HEK293 (cell line): ENCODE measurements at regions not wholly inside any gene's neighbourhood (a gene's known extent, or its start where the extent isn't known, plus 50 kb on each side); places are given as distances from the start of the nearest gene placed in this dataset.

Source experiments
- CTCF ChIA-PET: fragments of 350-600 bp; formaldehyde crosslinking; extraction: SDS; loops from one replicate; lab custom pipeline; 2021; ENCODE audit warnings: antibody characterized with exemption; lab: Yijun Ruan, JAX
- POLR2A ChIA-PET: fragments of 300-600 bp; formaldehyde crosslinking; extraction: SDS; loops from one replicate; lab custom pipeline; 2020; ENCODE audit warnings: antibody characterized with exemption, inconsistent platforms; lab: Yijun Ruan, JAX
- H3K27ac ChIP-seq: fragments of 200-500 bp; sonication (Bioruptor generic); 2 replicates; pipeline ENCODE4 v1.5.1; 2014; ENCODE audit warnings: low read depth, low read length, control low read depth, inconsistent platforms; ENCODE audit errors: extremely low read depth
- H3K36me3 ChIP-seq, 2 experiments: fragments of 200-500 bp in 1 of 2; sonication (Bioruptor generic) in 1 of 2; 1 replicate in 1 of 2; 2 replicates in 1 of 2; pipeline ENCODE4 v1.5.1; 2014 to 2017; ENCODE audit warnings: inconsistent platforms in 2 of 2, low read length in 2 of 2; ENCODE audit not compliant: control insufficient read depth in 2 of 2, insufficient read depth in 1 of 2
- H3K4me1 ChIP-seq: fragments of 200-500 bp; sonication (Bioruptor generic); 2 replicates; pipeline ENCODE4 v1.5.1; 2014; ENCODE audit warnings: mild to moderate bottlenecking, low read length, inconsistent platforms; ENCODE audit not compliant: control insufficient read depth, insufficient read depth
- H3K4me3 ChIP-seq: 2 replicates; pipeline ENCODE4 v1.5.1; 2011; ENCODE audit warnings: low read depth, mild to moderate bottlenecking, control low read depth, low read length, moderate library complexity
- H3K9me3 ChIP-seq: fragments of 200-500 bp; sonication (Bioruptor generic); 2 replicates; pipeline ENCODE4 v1.5.1; 2014; ENCODE audit warnings: low read depth, low read length, inconsistent platforms; ENCODE audit not compliant: control insufficient read depth, insufficient read depth
- KLF10 ChIP-seq: fragments of 450-650 bp; IDR thresholded peaks from 2 replicates; pipeline ENCODE4 v1.5.1; 2018; ENCODE audit warnings: missing biosample characterization, mild to moderate bottlenecking, missing genetic modification characterization
- KLF9 ChIP-seq: fragments of 450-650 bp; formaldehyde crosslinking; IDR thresholded peaks from 2 replicates; pipeline ENCODE4 v1.5.1; 2016; ENCODE audit warnings: missing biosample characterization, missing genetic modification characterization, low read depth
- ZNF10 ChIP-seq: fragments of 450-650 bp; formaldehyde crosslinking; IDR thresholded peaks from 2 replicates; pipeline ENCODE4 v1.5.1; 2017; ENCODE audit warnings: missing biosample characterization, missing genetic modification characterization
- ZNF146 ChIP-seq: fragments of 450-650 bp; formaldehyde crosslinking; IDR thresholded peaks from 2 replicates; pipeline ENCODE4 v1.5.1; 2016; ENCODE audit warnings: missing biosample characterization, missing genetic modification characterization
- ZNF501 ChIP-seq: fragments of 450-650 bp; formaldehyde crosslinking; IDR thresholded peaks from 2 replicates; pipeline ENCODE4 v1.5.1; 2016; ENCODE audit warnings: missing biosample characterization, missing genetic modification characterization
- ZNF624 ChIP-seq: fragments of 450-650 bp; formaldehyde crosslinking; IDR thresholded peaks from 2 replicates; pipeline ENCODE4 v1.5.1; 2017; ENCODE audit warnings: missing biosample characterization, missing genetic modification characterization
- ZNF830 ChIP-seq: fragments of 450-650 bp; IDR thresholded peaks from 2 replicates; pipeline ENCODE4 v1.5.0; 2018; ENCODE audit warnings: missing biosample characterization, missing genetic modification characterization, low read depth, mild to moderate bottlenecking, moderate library complexity
- ZSCAN23 ChIP-seq: fragments of 450-650 bp; formaldehyde crosslinking; IDR thresholded peaks from 2 replicates; pipeline ENCODE4 v1.5.1; 2016; ENCODE audit warnings: missing biosample characterization, missing genetic modification characterization
- TF ChIP-seq, protein P1 (sequence below): fragments of 450-650 bp; formaldehyde crosslinking; IDR thresholded peaks from 2 replicates; pipeline ENCODE4 v1.5.1; 2016; ENCODE audit warnings: missing biosample characterization, missing genetic modification characterization
- TF ChIP-seq, protein P2 (sequence below): fragments of 450-650 bp; formaldehyde crosslinking; IDR thresholded peaks from 2 replicates; pipeline ENCODE4 v1.5.1; 2017; ENCODE audit warnings: missing biosample characterization, missing genetic modification characterization
- TF ChIP-seq, protein P3 (sequence below): fragments of 450-650 bp; formaldehyde crosslinking; IDR thresholded peaks from 2 replicates; pipeline ENCODE4 v1.5.1; 2016; ENCODE audit warnings: missing biosample characterization, missing genetic modification characterization, low read depth
- TF ChIP-seq, protein P4 (sequence below): fragments of 450-650 bp; IDR thresholded peaks from 2 replicates; pipeline ENCODE4 v1.5.1; 2018; ENCODE audit warnings: missing biosample characterization, missing genetic modification characterization
- TF ChIP-seq, protein P5 (sequence below): fragments of 450-650 bp; formaldehyde crosslinking; IDR thresholded peaks from 2 replicates; pipeline ENCODE4 v1.5.1; 2016; ENCODE audit warnings: missing biosample characterization, missing genetic modification characterization
- TF ChIP-seq, protein P6 (sequence below): fragments of 450-650 bp; formaldehyde crosslinking; IDR thresholded peaks from 2 replicates; pipeline ENCODE4 v1.5.1; 2016; ENCODE audit warnings: missing biosample characterization, missing genetic modification characterization

DNA sequence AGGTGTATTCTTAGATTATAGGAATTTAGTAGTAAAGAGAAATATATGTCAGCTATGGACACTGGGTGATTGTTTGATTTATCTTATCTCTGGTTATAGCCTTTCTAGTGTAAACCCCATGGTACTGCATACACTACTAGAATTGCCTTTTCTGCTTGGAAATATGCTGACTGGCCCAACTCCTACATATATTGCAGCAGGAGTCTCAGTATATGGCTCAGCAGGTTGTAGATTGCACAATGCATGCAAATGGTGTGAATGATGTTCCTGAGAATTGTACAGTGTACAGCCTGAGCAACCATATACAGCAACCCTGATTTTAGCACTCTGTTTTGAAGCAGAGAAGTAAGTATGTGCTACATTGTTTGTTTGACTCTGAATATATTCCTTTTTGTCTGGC lies 153.4 kb upstream of the NPY start:
- TF ChIP-seq, protein P1, sequence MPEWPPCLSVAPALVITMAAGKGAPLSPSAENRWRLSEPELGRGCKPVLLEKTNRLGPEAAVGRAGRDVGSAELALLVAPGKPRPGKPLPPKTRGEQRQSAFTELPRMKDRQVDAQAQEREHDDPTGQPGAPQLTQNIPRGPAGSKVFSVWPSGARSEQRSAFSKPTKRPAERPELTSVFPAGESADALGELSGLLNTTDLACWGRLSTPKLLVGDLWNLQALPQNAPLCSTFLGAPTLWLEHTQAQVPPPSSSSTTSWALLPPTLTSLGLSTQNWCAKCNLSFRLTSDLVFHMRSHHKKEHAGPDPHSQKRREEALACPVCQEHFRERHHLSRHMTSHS (tag by site-specific recombination) = no peak
- TF ChIP-seq, protein P2, sequence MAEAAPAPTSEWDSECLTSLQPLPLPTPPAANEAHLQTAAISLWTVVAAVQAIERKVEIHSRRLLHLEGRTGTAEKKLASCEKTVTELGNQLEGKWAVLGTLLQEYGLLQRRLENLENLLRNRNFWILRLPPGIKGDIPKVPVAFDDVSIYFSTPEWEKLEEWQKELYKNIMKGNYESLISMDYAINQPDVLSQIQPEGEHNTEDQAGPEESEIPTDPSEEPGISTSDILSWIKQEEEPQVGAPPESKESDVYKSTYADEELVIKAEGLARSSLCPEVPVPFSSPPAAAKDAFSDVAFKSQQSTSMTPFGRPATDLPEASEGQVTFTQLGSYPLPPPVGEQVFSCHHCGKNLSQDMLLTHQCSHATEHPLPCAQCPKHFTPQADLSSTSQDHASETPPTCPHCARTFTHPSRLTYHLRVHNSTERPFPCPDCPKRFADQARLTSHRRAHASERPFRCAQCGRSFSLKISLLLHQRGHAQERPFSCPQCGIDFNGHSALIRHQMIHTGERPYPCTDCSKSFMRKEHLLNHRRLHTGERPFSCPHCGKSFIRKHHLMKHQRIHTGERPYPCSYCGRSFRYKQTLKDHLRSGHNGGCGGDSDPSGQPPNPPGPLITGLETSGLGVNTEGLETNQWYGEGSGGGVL (tag by site-specific recombination) = no peak
- TF ChIP-seq, protein P3, sequence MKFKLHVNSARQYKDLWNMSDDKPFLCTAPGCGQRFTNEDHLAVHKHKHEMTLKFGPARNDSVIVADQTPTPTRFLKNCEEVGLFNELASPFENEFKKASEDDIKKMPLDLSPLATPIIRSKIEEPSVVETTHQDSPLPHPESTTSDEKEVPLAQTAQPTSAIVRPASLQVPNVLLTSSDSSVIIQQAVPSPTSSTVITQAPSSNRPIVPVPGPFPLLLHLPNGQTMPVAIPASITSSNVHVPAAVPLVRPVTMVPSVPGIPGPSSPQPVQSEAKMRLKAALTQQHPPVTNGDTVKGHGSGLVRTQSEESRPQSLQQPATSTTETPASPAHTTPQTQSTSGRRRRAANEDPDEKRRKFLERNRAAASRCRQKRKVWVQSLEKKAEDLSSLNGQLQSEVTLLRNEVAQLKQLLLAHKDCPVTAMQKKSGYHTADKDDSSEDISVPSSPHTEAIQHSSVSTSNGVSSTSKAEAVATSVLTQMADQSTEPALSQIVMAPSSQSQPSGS = no peak
- TF ChIP-seq ZNF146 (tag by site-specific recombination) (no peak), KLF9 (no peak), ZSCAN23 (tag by site-specific recombination) (no peak), ZNF10 (tag by site-specific recombination) (no peak), KLF10 (tag by site-specific recombination) (no peak), ZNF624 (tag by site-specific recombination) (no peak)

DNA sequence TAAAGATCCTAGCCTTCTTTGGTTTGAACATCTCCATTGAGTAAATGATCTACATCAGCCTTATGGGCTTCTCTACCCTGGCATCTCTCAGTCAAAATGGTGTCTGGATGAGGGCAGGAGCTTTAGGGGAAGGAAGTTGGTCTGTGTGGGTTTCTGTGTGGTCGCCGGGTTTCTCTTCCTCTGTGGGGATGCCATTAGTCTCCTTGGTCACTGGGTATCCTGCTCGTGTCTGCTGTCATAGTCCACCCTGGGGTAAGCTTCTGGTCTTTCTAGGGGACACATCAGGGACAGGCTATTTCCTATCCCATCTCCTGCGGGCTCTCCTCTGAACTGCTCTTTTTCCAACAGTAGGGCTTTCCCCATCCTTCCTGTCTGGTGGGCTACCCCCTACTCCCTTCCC lies 150.3 kb upstream of the NPY start:
- POLR2A ChIA-PET = no interaction called here
- CTCF ChIA-PET = no interaction called here
- no peaks in the 10 kb centered on the region for H3K36me3 ChIP-seq

More for the DNA sequence above, 153.4 kb upstream of the NPY start:
- H3K4me1 ChIP-seq = no peaks in the 10 kb centered on the region
- POLR2A ChIA-PET = no interaction called here
- H3K36me3 ChIP-seq = no peaks in the 10 kb centered on the region
- no peak overlapping the region for H3K4me3 ChIP-seq
- no peak overlapping the region for H3K27ac ChIP-seq
- CTCF ChIA-PET = no interaction called here
- no peaks in the 10 kb centered on the region for H3K9me3 ChIP-seq

More for the DNA sequence above, 150.3 kb upstream of the NPY start:
- Histone ChIP-seq H3K9me3 (no peaks in the 10 kb centered on the region), H3K4me3 (no peak overlapping the region), H3K4me1 (no peaks in the 10 kb centered on the region), H3K27ac (no peak overlapping the region)
- TF ChIP-seq, protein P4, sequence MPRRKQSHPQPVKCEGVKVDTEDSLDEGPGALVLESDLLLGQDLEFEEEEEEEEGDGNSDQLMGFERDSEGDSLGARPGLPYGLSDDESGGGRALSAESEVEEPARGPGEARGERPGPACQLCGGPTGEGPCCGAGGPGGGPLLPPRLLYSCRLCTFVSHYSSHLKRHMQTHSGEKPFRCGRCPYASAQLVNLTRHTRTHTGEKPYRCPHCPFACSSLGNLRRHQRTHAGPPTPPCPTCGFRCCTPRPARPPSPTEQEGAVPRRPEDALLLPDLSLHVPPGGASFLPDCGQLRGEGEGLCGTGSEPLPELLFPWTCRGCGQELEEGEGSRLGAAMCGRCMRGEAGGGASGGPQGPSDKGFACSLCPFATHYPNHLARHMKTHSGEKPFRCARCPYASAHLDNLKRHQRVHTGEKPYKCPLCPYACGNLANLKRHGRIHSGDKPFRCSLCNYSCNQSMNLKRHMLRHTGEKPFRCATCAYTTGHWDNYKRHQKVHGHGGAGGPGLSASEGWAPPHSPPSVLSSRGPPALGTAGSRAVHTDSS (tag by site-specific recombination) = no peak
- TF ChIP-seq, protein P5, sequence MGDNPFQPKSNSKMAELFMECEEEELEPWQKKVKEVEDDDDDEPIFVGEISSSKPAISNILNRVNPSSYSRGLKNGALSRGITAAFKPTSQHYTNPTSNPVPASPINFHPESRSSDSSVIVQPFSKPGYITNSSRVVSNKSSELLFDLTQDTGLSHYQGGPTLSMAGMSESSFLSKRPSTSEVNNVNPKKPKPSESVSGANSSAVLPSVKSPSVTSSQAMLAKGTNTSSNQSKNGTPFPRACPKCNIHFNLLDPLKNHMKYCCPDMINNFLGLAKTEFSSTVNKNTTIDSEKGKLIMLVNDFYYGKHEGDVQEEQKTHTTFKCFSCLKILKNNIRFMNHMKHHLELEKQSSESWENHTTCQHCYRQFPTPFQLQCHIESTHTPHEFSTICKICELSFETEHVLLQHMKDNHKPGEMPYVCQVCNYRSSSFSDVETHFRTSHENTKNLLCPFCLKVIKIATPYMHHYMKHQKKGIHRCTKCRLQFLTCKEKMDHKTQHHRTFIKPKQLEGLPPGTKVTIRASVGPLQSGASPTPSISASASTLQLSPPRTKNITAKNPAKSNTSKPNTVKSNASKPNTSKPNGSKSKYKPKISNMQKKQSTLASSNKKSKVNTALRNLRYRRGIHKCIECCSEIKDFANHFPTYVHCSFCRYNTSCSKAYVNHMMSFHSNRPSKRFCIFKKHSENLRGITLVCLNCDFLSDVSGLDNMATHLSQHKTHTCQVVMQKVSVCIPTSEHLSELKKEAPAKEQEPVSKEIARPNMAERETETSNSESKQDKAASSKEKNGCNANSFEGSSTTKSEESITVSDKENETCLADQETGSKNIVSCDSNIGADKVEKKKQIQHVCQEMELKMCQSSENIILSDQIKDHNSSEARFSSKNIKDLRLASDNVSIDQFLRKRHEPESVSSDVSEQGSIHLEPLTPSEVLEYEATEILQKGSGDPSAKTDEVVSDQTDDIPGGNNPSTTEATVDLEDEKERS (tag by site-specific recombination) = no peak
- TF ChIP-seq ZNF830 (no peak), ZNF501 (tag by site-specific recombination) (no peak)
- TF ChIP-seq, protein P6, sequence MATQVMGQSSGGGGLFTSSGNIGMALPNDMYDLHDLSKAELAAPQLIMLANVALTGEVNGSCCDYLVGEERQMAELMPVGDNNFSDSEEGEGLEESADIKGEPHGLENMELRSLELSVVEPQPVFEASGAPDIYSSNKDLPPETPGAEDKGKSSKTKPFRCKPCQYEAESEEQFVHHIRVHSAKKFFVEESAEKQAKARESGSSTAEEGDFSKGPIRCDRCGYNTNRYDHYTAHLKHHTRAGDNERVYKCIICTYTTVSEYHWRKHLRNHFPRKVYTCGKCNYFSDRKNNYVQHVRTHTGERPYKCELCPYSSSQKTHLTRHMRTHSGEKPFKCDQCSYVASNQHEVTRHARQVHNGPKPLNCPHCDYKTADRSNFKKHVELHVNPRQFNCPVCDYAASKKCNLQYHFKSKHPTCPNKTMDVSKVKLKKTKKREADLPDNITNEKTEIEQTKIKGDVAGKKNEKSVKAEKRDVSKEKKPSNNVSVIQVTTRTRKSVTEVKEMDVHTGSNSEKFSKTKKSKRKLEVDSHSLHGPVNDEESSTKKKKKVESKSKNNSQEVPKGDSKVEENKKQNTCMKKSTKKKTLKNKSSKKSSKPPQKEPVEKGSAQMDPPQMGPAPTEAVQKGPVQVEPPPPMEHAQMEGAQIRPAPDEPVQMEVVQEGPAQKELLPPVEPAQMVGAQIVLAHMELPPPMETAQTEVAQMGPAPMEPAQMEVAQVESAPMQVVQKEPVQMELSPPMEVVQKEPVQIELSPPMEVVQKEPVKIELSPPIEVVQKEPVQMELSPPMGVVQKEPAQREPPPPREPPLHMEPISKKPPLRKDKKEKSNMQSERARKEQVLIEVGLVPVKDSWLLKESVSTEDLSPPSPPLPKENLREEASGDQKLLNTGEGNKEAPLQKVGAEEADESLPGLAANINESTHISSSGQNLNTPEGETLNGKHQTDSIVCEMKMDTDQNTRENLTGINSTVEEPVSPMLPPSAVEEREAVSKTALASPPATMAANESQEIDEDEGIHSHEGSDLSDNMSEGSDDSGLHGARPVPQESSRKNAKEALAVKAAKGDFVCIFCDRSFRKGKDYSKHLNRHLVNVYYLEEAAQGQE (tag by site-specific recombination) = no peak
